ENCODE measurements at regions not wholly inside any gene's neighbourhood (a gene's known extent, or its start where the extent isn't known, plus 50 kb on each side); places are given as distances from the start of the nearest gene placed in this dataset.

DNA sequence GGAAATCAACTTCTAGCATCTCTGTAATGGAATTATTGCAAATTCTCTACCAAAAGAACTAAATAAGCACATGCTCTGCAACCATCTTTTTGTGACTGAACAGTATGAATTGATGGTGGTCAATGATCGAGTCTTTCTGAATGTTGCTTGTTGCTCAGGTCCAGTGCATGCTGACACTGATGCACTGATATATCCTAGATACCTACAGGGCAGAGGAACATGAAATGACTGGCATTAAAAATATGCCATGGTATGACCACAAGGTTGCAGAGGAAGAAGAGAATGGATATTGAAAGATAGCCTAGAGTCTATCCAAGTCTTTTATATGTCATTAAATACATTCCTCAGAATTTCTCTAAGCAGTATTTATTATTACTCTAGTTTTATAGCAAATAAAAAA, 692.8 kb upstream of the TENM3 start:
- no peak overlapping the region for H3K27ac ChIP-seq
- no peak overlapping the region for H3K4me3 ChIP-seq
- H3K27me3 ChIP-seq, result no peaks in the 10 kb centered on the region
- TF ChIP-seq, protein P1, sequence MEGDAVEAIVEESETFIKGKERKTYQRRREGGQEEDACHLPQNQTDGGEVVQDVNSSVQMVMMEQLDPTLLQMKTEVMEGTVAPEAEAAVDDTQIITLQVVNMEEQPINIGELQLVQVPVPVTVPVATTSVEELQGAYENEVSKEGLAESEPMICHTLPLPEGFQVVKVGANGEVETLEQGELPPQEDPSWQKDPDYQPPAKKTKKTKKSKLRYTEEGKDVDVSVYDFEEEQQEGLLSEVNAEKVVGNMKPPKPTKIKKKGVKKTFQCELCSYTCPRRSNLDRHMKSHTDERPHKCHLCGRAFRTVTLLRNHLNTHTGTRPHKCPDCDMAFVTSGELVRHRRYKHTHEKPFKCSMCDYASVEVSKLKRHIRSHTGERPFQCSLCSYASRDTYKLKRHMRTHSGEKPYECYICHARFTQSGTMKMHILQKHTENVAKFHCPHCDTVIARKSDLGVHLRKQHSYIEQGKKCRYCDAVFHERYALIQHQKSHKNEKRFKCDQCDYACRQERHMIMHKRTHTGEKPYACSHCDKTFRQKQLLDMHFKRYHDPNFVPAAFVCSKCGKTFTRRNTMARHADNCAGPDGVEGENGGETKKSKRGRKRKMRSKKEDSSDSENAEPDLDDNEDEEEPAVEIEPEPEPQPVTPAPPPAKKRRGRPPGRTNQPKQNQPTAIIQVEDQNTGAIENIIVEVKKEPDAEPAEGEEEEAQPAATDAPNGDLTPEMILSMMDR (IDR thresholded peaks at IDR 0.05), result no peak
- 95% methylated on average over 1 of the region's 1 CpG for WGBS, 2 donors
- peaks cover 0 to 4% (median 0%) of the 10 kb centered on the region in 11 donors for H3K9me3 ChIP-seq
- intact Hi-C loops (cut with DNase I), result no loop called here
- H3K36me3 ChIP-seq, result no peaks in the 10 kb centered on the region
- ATAC-seq (no peak), DNase-seq (no peak)
- no peaks in the 10 kb centered on the region for H3K4me1 ChIP-seq

DNA sequence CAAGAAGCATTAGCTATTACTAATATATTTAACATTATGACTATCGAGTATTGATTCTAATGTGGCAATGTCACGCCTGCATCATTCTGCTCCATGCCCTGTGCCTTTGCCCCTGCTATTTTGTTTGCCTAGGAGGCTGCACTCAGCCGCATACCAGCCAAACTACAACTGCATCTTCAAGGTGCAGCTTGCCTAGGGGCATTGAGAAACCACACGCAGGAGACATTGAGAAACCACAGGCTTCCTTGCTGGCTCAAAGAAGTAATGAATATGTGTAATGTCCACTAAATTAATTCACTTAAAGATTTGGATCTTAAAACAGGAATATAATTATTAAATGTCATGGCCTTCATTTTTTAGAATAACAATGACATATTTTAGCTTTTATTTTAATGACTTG, 683.6 kb upstream of the TENM3 start:
- intact Hi-C loops (cut with DNase I), result loop anchor here in 1 of 10 donors (10.0 kb wide), 1 partner anchor 1245 kb away; no protein-coding TSS in a partner anchor
- DNase-seq (no peak), ATAC-seq (no peak)
- TF ChIP-seq, protein P1 (IDR thresholded peaks at IDR 0.05), result no peak
- Histone ChIP-seq H3K27ac (no peak overlapping the region), H3K4me1 (no peaks in the 10 kb centered on the region), H3K36me3 (no peaks in the 10 kb centered on the region), H3K27me3 (no peaks in the 10 kb centered on the region), H3K4me3 (no peak overlapping the region), H3K9me3 (peaks cover 0 to 8% (median 0%) of the 10 kb centered on the region in 11 donors)
- 62 to 81% methylated on average over 4 of the region's 4 CpGs for WGBS, 2 donors

DNA sequence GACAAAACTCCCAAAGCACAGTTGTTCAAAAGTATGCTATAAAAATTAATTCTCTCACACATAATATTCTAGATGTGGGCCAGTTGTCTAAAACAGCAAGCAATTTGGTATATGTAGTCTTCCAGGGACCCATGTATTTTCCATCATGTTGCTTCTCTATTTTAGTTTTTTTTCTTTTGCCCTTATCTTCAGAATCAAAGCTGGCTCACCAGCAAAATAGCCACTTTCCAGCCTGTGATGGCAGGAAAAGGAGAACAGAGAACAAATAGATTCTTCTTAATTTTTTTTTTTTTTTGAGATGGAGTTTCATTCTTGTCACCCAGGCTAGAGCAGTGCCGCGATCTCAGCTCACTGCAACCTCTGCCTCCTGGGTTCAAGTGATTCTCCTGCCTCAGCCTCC, 680.8 kb upstream of the TENM3 start:
- Histone ChIP-seq H3K9me3 (peaks cover 0 to 8% (median 0%) of the 10 kb centered on the region in 11 donors), H3K27ac (no peak overlapping the region), H3K4me3 (no peak overlapping the region), H3K36me3 (no peaks in the 10 kb centered on the region), H3K4me1 (no peaks in the 10 kb centered on the region), H3K27me3 (no peaks in the 10 kb centered on the region)
- ATAC-seq (no peak), DNase-seq (no peak)
- WGBS, 2 donors, result 89 to 94% methylated on average over 2 of the region's 2 CpGs
- intact Hi-C loops (cut with DNase I), result loop anchor here in 1 of 10 donors (10.0 kb wide), 1 partner anchor 1242 kb away; no protein-coding TSS in a partner anchor
- TF ChIP-seq, protein P1 (IDR thresholded peaks at IDR 0.05), result no peak

DNA sequence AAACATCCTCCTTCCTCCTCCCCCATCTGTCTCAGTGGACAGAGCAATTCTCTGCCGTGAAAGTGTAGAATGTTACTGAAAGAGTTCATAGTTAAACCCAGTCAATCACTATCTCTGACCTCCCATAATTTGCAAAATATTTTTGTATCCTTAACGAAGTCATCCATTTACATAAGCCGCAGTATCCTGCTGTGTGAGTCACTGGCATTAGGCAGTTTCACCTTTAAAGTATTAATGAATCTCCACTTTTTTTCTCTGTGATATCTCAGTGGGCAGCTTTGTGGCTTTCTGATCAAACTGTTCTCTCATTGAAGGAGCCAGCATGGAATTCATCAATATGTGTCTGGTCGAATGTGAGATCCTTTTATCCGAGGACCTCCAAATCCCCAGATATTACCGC, 678.6 kb upstream of the TENM3 start:
- WGBS, 2 donors, result 77 to 85% methylated on average over 6 of the region's 6 CpGs

More for the DNA sequence above, 678.6 kb upstream of the TENM3 start:
- Histone ChIP-seq H3K4me1 (no peaks in the 10 kb centered on the region), H3K9me3 (peaks cover 0 to 8% (median 0%) of the 10 kb centered on the region in 11 donors), H3K36me3 (no peaks in the 10 kb centered on the region), H3K27ac (no peak overlapping the region), H3K4me3 (no peak overlapping the region), H3K27me3 (no peaks in the 10 kb centered on the region)
- intact Hi-C loops (cut with DNase I), result loop anchor here in 1 of 10 donors (10.0 kb wide), 1 partner anchor 1240 kb away; no protein-coding TSS in a partner anchor
- no peak for ATAC-seq
- TF ChIP-seq, protein P1 (IDR thresholded peaks at IDR 0.05), result no peak
- DNase-seq, result no peak
